Endothelial cell (in vitro differentiated cells): ENCODE measurements at regions not wholly inside any gene's neighbourhood (a gene's known extent, or its start where the extent isn't known, plus 50 kb on each side); places are given as distances from the start of the nearest gene placed in this dataset.

Experiments used
- DNase-seq: peaks from one replicate; pipeline ENCODE4 v3.0.0; 2021; ENCODE audit warnings: low spot score
- H3K27ac Mint-ChIP-seq: one replicate; pipeline ENCODE4 v1.8.0; 2021; ENCODE audit warnings: mixed read lengths, inconsistent platforms; ENCODE audit not compliant: unreplicated experiment
- H3K27me3 Mint-ChIP-seq: one replicate; pipeline ENCODE4 v1.8.0; 2021; ENCODE audit warnings: mild to moderate bottlenecking, moderate library complexity, mixed read lengths, inconsistent platforms; ENCODE audit not compliant: unreplicated experiment
- H3K36me3 Mint-ChIP-seq: one replicate; pipeline ENCODE4 v1.8.0; 2021; ENCODE audit warnings: mild to moderate bottlenecking, low read depth, mixed read lengths, inconsistent platforms; ENCODE audit not compliant: unreplicated experiment
- H3K4me1 Mint-ChIP-seq: one replicate; pipeline ENCODE4 v1.8.0; 2021; ENCODE audit warnings: mild to moderate bottlenecking, mixed read lengths, inconsistent platforms; ENCODE audit not compliant: unreplicated experiment
- H3K4me3 Mint-ChIP-seq: one replicate; pipeline ENCODE4 v1.8.0; 2021; ENCODE audit warnings: mild to moderate bottlenecking, mixed read lengths, inconsistent platforms; ENCODE audit not compliant: unreplicated experiment
- H3K9me3 Mint-ChIP-seq: one replicate; pipeline ENCODE4 v1.8.0; 2021; ENCODE audit warnings: mixed read lengths, inconsistent platforms; ENCODE audit not compliant: unreplicated experiment
- TF ChIP-seq, protein P1 (sequence below): fragments of 200-600 bp; sonication (generic); IDR thresholded peaks from one replicate; pipeline ENCODE4 v1.5.0; 2021; ENCODE audit warnings: antibody characterized with exemption; ENCODE audit not compliant: unreplicated experiment

DNA sequence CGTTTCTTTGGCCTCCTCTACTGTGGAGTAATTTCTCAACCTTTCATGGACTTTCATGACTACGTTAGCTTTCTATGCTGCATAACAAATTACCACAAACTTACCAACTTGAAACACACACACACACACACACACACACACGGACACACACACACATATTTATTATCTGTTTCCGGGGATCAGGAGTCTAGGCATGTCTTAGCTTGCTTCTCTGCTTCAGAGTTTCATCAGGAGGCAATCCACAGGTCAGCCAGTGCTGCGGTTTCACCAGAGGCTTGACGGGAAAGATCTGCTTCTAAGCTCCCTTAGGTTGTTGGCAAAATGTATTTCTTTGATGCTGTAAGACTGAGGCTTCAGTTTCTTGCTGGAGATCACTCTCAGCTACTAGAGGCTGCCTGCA is 59.0 kb upstream of the C9orf72 start:
- H3K4me3 Mint-ChIP-seq, result no peak overlapping the region
- H3K27me3 Mint-ChIP-seq, result no peaks in the 10 kb centered on the region
- no peaks in the 10 kb centered on the region for H3K4me1 Mint-ChIP-seq
- no peaks in the 10 kb centered on the region for H3K9me3 Mint-ChIP-seq
- TF ChIP-seq, protein P1, sequence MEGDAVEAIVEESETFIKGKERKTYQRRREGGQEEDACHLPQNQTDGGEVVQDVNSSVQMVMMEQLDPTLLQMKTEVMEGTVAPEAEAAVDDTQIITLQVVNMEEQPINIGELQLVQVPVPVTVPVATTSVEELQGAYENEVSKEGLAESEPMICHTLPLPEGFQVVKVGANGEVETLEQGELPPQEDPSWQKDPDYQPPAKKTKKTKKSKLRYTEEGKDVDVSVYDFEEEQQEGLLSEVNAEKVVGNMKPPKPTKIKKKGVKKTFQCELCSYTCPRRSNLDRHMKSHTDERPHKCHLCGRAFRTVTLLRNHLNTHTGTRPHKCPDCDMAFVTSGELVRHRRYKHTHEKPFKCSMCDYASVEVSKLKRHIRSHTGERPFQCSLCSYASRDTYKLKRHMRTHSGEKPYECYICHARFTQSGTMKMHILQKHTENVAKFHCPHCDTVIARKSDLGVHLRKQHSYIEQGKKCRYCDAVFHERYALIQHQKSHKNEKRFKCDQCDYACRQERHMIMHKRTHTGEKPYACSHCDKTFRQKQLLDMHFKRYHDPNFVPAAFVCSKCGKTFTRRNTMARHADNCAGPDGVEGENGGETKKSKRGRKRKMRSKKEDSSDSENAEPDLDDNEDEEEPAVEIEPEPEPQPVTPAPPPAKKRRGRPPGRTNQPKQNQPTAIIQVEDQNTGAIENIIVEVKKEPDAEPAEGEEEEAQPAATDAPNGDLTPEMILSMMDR, result no peak
- no peak overlapping the region for H3K27ac Mint-ChIP-seq
- no peak for DNase-seq
- no peaks in the 10 kb centered on the region for H3K36me3 Mint-ChIP-seq

DNA sequence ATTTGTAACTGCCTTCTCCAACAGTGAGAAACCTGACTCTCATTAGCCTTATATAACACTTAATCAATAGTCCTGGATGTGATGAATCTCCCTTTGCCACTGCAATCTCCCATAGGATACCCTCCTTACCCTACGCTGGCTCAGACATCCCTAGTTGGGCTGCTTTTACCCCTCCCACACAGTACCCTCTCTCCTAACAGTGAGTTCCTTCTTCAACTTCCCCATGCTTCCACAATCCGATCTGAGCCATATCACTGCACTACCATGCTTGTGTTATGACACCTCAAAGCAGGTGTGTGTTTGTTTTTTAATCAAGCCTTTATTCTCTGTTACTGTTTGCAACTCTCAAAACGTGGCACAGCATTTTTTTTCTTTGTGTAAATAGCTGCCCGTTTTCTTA is 60.5 kb upstream of the C9orf72 start:
- no peak overlapping the region for H3K4me3 Mint-ChIP-seq
- no peaks in the 10 kb centered on the region for H3K9me3 Mint-ChIP-seq
- no peaks in the 10 kb centered on the region for H3K27me3 Mint-ChIP-seq
- no peaks in the 10 kb centered on the region for H3K4me1 Mint-ChIP-seq
- TF ChIP-seq, protein P1, result no peak
- no peak for DNase-seq
- H3K36me3 Mint-ChIP-seq, result no peaks in the 10 kb centered on the region
- H3K27ac Mint-ChIP-seq, result no peak overlapping the region

DNA sequence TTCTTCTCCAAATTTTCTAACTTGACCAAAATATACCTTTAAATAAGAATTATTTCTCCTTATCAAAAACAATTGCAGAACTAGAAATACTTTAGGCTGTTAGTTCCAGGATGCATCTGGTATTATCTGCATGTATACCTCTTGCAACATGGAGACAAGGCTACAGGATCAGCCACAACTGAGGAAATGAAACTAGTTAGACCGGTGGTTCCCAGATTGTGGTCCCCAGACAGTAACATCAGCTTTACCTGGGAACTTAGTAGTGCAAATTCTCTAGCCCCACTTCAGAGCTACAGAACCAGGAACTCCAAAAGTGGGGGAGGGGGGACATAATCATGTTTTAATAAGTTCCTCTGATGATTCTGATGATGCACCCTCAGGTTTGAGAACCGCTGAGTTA is 61.6 kb upstream of the C9orf72 start:
- Mint-ChIP-seq H3K36me3 (no peaks in the 10 kb centered on the region), H3K27ac (no peak overlapping the region)

DNA sequence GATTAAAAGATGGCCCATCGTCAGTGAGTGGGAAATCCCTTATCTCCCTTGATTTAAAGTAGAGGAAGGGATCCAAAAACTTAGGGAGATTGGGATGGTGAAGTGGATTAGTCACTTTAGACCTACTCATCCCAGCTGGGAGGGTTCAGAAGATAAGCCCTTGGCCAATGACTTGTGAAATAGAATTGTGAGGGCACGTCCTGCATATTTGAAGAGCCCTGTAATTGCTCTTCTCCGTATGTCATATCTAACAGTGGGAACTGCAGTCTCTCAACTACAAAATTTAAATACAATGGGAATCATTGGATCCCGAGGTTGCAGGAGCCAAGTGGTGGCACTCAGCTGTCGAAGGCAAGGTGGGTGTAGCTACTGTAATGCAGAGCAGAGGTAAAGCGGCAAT is 65.4 kb upstream of the C9orf72 start:
- DNase-seq, result no peak
- Mint-ChIP-seq H3K9me3 (no peaks in the 10 kb centered on the region), H3K27me3 (peaks cover 3% of the 10 kb centered on the region), H3K4me1 (no peaks in the 10 kb centered on the region), H3K27ac (no peak overlapping the region), H3K36me3 (no peaks in the 10 kb centered on the region), H3K4me3 (no peak overlapping the region)
- TF ChIP-seq, protein P1, result no peak

More for the DNA sequence above, 61.6 kb upstream of the C9orf72 start:
- Mint-ChIP-seq H3K9me3 (no peaks in the 10 kb centered on the region), H3K4me3 (no peak overlapping the region), H3K27me3 (no peaks in the 10 kb centered on the region), H3K4me1 (no peaks in the 10 kb centered on the region)
- TF ChIP-seq, protein P1, result no peak
- no peak for DNase-seq

DNA sequence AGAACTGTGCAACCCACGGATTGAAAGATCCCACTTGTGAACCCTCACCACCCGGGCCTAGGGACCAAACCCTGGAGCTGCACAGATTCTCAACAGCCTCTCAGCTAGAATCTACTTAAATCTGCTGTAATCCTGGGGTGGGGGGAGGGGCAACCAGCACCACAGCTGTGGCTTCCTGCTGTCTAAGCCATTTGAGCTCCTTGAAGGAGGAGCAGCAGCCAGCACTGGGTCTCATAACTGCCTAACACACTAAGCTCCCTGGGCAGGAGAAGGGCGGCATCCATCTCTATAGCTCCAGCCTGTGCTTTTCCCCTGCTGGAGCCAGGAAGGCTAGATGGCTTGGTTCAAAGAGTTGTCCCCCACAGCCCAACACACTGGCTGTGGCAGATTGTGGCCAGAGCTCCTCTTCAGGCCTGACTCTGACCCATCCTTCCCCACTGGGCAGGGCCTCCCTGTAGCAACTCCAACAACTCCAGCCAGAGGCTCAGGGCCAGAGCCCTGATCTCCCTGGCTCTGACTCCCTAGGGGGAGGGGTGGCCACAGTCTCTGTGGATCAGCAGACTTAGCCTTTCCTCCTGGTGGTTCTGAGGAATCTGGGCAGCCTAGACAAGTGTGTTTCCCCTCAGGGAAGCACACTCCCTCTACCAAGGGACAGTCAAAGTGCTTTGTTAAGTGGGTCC is 72.0 kb upstream of the C9orf72 start:
- no peak for DNase-seq
- Mint-ChIP-seq H3K27ac (no peak overlapping the region), H3K4me1 (peaks cover 3% of the 10 kb centered on the region), H3K36me3 (no peaks in the 10 kb centered on the region), H3K9me3 (no peaks in the 10 kb centered on the region), H3K27me3 (peaks cover 4% of the 10 kb centered on the region), H3K4me3 (no peak overlapping the region)
- TF ChIP-seq, protein P1, result no peak
